ENCODE measurements at regions not wholly inside any gene's neighbourhood (a gene's known extent, or its start where the extent isn't known, plus 50 kb on each side); places are given as distances from the start of the nearest gene placed in this dataset.

DNA sequence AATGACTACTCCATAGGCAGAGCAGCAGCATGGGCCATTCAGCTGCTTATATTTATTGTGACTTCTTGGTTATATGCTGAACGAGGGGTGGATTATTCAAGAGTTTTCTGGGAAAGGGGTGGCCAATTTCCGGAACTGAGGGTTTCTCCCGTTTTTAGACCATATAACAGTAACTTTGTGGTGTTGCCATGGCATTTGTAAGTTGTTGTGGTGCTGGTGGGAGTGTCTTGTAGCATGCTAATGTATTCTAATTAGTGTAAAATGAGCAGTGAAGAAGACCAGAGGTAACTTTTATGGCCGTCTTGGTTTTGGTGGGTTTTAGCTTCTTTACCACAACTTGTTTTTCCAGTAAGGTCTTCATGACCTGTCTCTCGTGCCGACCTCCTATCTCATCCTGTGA is 139.6 kb downstream of the KLF6 start:
- no peak for TF ChIP-seq POLR2AphosphoS5 (IDR thresholded peaks at IDR 0.05)
- no peak for TF ChIP-seq EP300 (IDR thresholded peaks at IDR 0.05)
- no peak for TF ChIP-seq CTCF (IDR thresholded peaks at IDR 0.05)
- TF ChIP-seq POLR2A (IDR thresholded peaks at IDR 0.05), result no peak
- no peaks in the 10 kb centered on the region for H3K9me3 ChIP-seq
- H3K27me3 ChIP-seq, result no peaks in the 10 kb centered on the region
- H3K4me3 ChIP-seq, result no peak overlapping the region
- DNase-seq (ENCODE audit: low spot score in 2 of 2), result no peak
- H3K27ac ChIP-seq, result no peak overlapping the region
- H3K36me3 ChIP-seq, result no peaks in the 10 kb centered on the region
- 94% methylated on average over 6 of the region's 6 CpGs for WGBS
- no peaks in the 10 kb centered on the region for H3K4me1 ChIP-seq

- no peak for DNase-seq (ENCODE audit: low spot score in 2 of 2)
- H3K27me3 ChIP-seq, result no peaks in the 10 kb centered on the region
- WGBS, result 89% methylated on average over 10 of the region's 10 CpGs
- peaks cover 6% of the 10 kb centered on the region for H3K4me1 ChIP-seq
- no peak overlapping the region for H3K4me3 ChIP-seq
- no peaks in the 10 kb centered on the region for H3K36me3 ChIP-seq
- no peak overlapping the region for H3K27ac ChIP-seq
- H3K9me3 ChIP-seq, result no peaks in the 10 kb centered on the region
- TF ChIP-seq POLR2AphosphoS5 (IDR thresholded peaks at IDR 0.05), result no peak
- no peak for TF ChIP-seq POLR2A (IDR thresholded peaks at IDR 0.05)
- no peak for TF ChIP-seq EP300 (IDR thresholded peaks at IDR 0.05)
- no peak for TF ChIP-seq CTCF (IDR thresholded peaks at IDR 0.05)
Observed at GRCh38 chr10:3640816-3641215, 144.2 kb downstream of the KLF6 start.

DNA sequence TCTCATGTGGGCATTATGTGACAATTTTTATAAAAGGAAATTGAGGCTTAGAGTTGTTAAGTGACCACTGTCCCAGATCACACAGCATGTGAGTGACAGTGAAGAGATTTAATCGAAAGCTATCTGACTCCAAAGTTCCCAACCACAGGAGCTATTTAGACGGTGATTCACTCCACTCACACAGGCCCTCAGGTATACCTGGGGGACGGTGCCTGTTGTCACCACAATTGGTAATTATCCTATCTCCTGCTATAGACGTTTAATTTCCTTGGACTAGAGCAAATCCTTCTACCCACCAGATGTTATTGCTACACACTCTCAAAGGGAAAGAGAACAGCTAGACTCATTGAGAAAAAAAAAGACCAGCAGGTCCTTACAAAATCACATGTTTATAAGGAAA is 145.5 kb downstream of the KLF6 start:
- Histone ChIP-seq H3K4me3 (no peak overlapping the region), H3K27ac (no peak overlapping the region), H3K4me1 (peaks cover 10% of the 10 kb centered on the region), H3K36me3 (no peaks in the 10 kb centered on the region), H3K27me3 (no peaks in the 10 kb centered on the region), H3K9me3 (no peaks in the 10 kb centered on the region)
- TF ChIP-seq EP300 (IDR thresholded peaks at IDR 0.05), result no peak
- no peak for TF ChIP-seq POLR2A (IDR thresholded peaks at IDR 0.05)
- TF ChIP-seq CTCF (IDR thresholded peaks at IDR 0.05), result no peak
- no peak for TF ChIP-seq POLR2AphosphoS5 (IDR thresholded peaks at IDR 0.05)
- DNase-seq (ENCODE audit: low spot score in 2 of 2), result no peak
- 76% methylated on average over 4 of the region's 4 CpGs for WGBS

GRCh38 chr10:3636356-3637181 is 148.4 kb downstream of the KLF6 start:
- Histone ChIP-seq H3K27me3 (no peaks in the 10 kb centered on the region), H3K4me3 (no peak overlapping the region), H3K4me1 (peaks cover 10% of the 10 kb centered on the region), H3K9me3 (no peaks in the 10 kb centered on the region), H3K36me3 (no peaks in the 10 kb centered on the region), H3K27ac (peak overlapping the region; percentile 72)
- DNase-seq (ENCODE audit: low spot score in 2 of 2), result peak in 1 of 2 donors; percentile 69
- WGBS, result 73% methylated on average over 29 of the region's 29 CpGs
- TF ChIP-seq EP300 (IDR thresholded peaks at IDR 0.05) (no peak), POLR2A (IDR thresholded peaks at IDR 0.05) (no peak), POLR2AphosphoS5 (IDR thresholded peaks at IDR 0.05) (no peak), CTCF (IDR thresholded peaks at IDR 0.05) (no peak)

DNA sequence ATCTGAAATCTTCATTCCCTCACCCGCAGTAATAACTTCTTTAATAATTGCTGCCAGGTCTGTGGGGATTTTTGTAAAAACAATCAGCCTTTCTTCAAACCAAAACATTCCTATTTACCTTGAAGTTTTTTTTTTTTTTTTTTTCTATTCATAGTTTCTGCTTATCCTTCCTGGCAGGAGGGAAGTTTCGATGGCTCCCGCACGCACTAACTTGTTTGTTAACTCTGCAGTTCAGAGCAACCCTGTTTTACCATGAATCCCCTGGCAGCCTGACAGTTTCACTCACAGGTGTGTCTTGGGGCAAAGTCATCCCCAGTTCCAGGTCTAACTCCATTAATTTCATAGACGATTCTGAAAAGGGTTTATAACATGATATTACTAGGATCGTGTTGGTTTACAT is 149.3 kb downstream of the KLF6 start:
- H3K27me3 ChIP-seq, result no peaks in the 10 kb centered on the region
- no peak for DNase-seq (ENCODE audit: low spot score in 2 of 2)

More for the DNA sequence above, 149.3 kb downstream of the KLF6 start:
- no peaks in the 10 kb centered on the region for H3K36me3 ChIP-seq
- TF ChIP-seq POLR2A (IDR thresholded peaks at IDR 0.05) (no peak), EP300 (IDR thresholded peaks at IDR 0.05) (no peak), CTCF (IDR thresholded peaks at IDR 0.05) (no peak), POLR2AphosphoS5 (IDR thresholded peaks at IDR 0.05) (no peak)
- H3K9me3 ChIP-seq, result no peaks in the 10 kb centered on the region
- peaks cover 10% of the 10 kb centered on the region for H3K4me1 ChIP-seq
- H3K27ac ChIP-seq, result peak overlapping the region; percentile 72
- H3K4me3 ChIP-seq, result no peak overlapping the region
- 40% methylated on average over 6 of the region's 6 CpGs for WGBS

Measured in suprapubic skin (tissue), 4 donors.